H9 (cell line): ENCODE measurements at regions not wholly inside any gene's neighbourhood (a gene's known extent, or its start where the extent isn't known, plus 50 kb on each side); places are given as distances from the start of the nearest gene placed in this dataset.

Experiments
- DNase-seq: peaks from one replicate; pipeline ENCODE4 v3.0.0-alpha.2; 2017
- H2AFZ ChIP-seq: one replicate; pipeline ENCODE4 v1.6.1; 2013; ENCODE audit warnings: mild to moderate bottlenecking, low read length, control low read depth, moderate library complexity
- H2AK5ac ChIP-seq: 2 replicates; pipeline ENCODE4 v1.6.1; 2013; ENCODE audit warnings: low read length, control low read depth, mixed read lengths; ENCODE audit not compliant: insufficient read length
- H2BK120ac ChIP-seq: one replicate; pipeline ENCODE4 v1.6.1; 2013; ENCODE audit warnings: low read depth, mild to moderate bottlenecking, low read length, control low read depth, inconsistent platforms; ENCODE audit not compliant: poor library complexity, severe bottlenecking
- H2BK12ac ChIP-seq: 2 replicates; pipeline ENCODE4 v1.6.1; 2013; ENCODE audit warnings: low read length, control low read depth, mixed read lengths, low read depth; ENCODE audit not compliant: insufficient read length
- H2BK15ac ChIP-seq: 2 replicates; pipeline ENCODE4 v1.6.1; 2013; ENCODE audit warnings: low read depth, low read length, control low read depth
- H2BK20ac ChIP-seq: one replicate; pipeline ENCODE4 v1.6.1; 2013; ENCODE audit warnings: low read depth, mild to moderate bottlenecking, low read length, control low read depth, inconsistent platforms; ENCODE audit not compliant: poor library complexity, severe bottlenecking
- H2BK5ac ChIP-seq: 2 replicates; pipeline ENCODE4 v1.6.1; 2013; ENCODE audit warnings: low read length, control low read depth, mixed read lengths; ENCODE audit not compliant: insufficient read length
- H3K14ac ChIP-seq: 2 replicates; pipeline ENCODE4 v1.6.1; 2013; ENCODE audit warnings: low read length, control low read depth; ENCODE audit not compliant: insufficient read depth
- H3K18ac ChIP-seq: 2 replicates; pipeline ENCODE4 v1.6.1; 2013; ENCODE audit warnings: low read depth, mild to moderate bottlenecking, mixed read lengths, low read length, control low read depth; ENCODE audit not compliant: insufficient read length
- H3K23ac ChIP-seq: 2 replicates; pipeline ENCODE4 v1.6.1; 2013; ENCODE audit warnings: low read length, control low read depth, mixed read lengths, low read depth; ENCODE audit not compliant: insufficient read length
- H3K23me2 ChIP-seq: 2 replicates; pipeline ENCODE4 v1.6.1; 2013; ENCODE audit warnings: low read depth, mild to moderate bottlenecking, mixed read lengths, low read length, control low read depth; ENCODE audit not compliant: insufficient read length, poor library complexity, severe bottlenecking
- H3K27ac ChIP-seq: 2 replicates; pipeline ENCODE4 v1.5.1; 2013; ENCODE audit warnings: low read length, control low read depth, mixed read lengths, low read depth; ENCODE audit not compliant: insufficient read length
- H3K27me3 ChIP-seq: 2 replicates; pipeline ENCODE4 v1.6.1; 2013; ENCODE audit warnings: low read length, control low read depth, inconsistent platforms; ENCODE audit not compliant: insufficient read depth
- H3K4ac ChIP-seq: 2 replicates; pipeline ENCODE4 v1.6.1; 2013; ENCODE audit warnings: low read depth, mild to moderate bottlenecking, control low read depth, inconsistent platforms, low read length, moderate library complexity
- H3K4me1 ChIP-seq: 2 replicates; pipeline ENCODE4 v1.6.1; 2013; ENCODE audit warnings: low read length, control low read depth, inconsistent platforms; ENCODE audit not compliant: insufficient read depth
- H3K4me2 ChIP-seq: 2 replicates; pipeline ENCODE4 v1.6.1; 2013; ENCODE audit warnings: low read length, control low read depth, mixed read lengths; ENCODE audit not compliant: insufficient read length, insufficient read depth
- H3K56ac ChIP-seq: 2 replicates; pipeline ENCODE4 v1.6.1; 2013; ENCODE audit warnings: low read depth, mild to moderate bottlenecking, mixed read lengths, low read length, control low read depth; ENCODE audit not compliant: insufficient read length
- H3K79me1 ChIP-seq: 2 replicates; pipeline ENCODE4 v1.6.1; 2013; ENCODE audit warnings: low read depth, mild to moderate bottlenecking, moderate library complexity, low read length, control low read depth, inconsistent platforms; ENCODE audit not compliant: insufficient read depth, poor library complexity, severe bottlenecking
- H3K79me2 ChIP-seq: 2 replicates; pipeline ENCODE4 v1.6.1; 2013; ENCODE audit warnings: low read length, control low read depth, inconsistent platforms; ENCODE audit not compliant: insufficient read depth
- H3K9ac ChIP-seq: 2 replicates; pipeline ENCODE4 v1.6.1; 2013; ENCODE audit warnings: low read length, control low read depth, mixed read lengths; ENCODE audit not compliant: insufficient read length; ENCODE audit errors: extremely low read depth
- H3K9me3 ChIP-seq: one replicate; pipeline ENCODE4 v1.6.1; 2013; ENCODE audit warnings: low read depth, low read length, inconsistent platforms; ENCODE audit not compliant: control insufficient read depth
- H3T11ph ChIP-seq: one replicate; pipeline ENCODE4 v1.6.1; 2013; ENCODE audit warnings: mild to moderate bottlenecking, low read length, control low read depth, inconsistent platforms
- H4K20me1 ChIP-seq: one replicate; pipeline ENCODE4 v1.6.1; 2013; ENCODE audit not compliant: control insufficient read depth, insufficient read length, insufficient read depth
- H4K5ac ChIP-seq: 2 replicates; pipeline ENCODE4 v1.6.1; 2013; ENCODE audit warnings: low read depth, mild to moderate bottlenecking, mixed read lengths, low read length, control low read depth; ENCODE audit not compliant: insufficient read length
- H4K8ac ChIP-seq: replicated peaks from 2 replicates; pipeline ENCODE4 v1.6.1; 2013; ENCODE audit warnings: low read length, control low read depth, mixed read lengths, low read depth; ENCODE audit not compliant: insufficient read length
- H4K91ac ChIP-seq: 2 replicates; pipeline ENCODE4 v1.6.1; 2013; ENCODE audit warnings: low read depth, mild to moderate bottlenecking, moderate library complexity, mixed read lengths, low read length, control low read depth; ENCODE audit not compliant: insufficient read length
- H3K27ac Mint-ChIP-seq, 3 experiments: 2 replicates in 2 of 3; 3 replicates in 1 of 3; pipeline ENCODE4 v1.8.0; 2020 to 2021; ENCODE audit warnings: mixed read lengths in 3 of 3, mild to moderate bottlenecking in 1 of 3, moderate library complexity in 1 of 3
- H3K27me3 Mint-ChIP-seq: 2 replicates; pipeline ENCODE4 v1.8.0; 2021; ENCODE audit warnings: low read depth, mild to moderate bottlenecking, moderate library complexity, mixed read lengths
- H3K36me3 Mint-ChIP-seq, 3 experiments: 2 replicates in 2 of 3; 3 replicates in 1 of 3; pipeline ENCODE4 v1.8.0; 2020 to 2021; ENCODE audit warnings: low read depth in 3 of 3, mixed read lengths in 3 of 3; ENCODE audit not compliant: insufficient read depth in 1 of 3
- H3K4me1 Mint-ChIP-seq, 2 experiments: 2 replicates each; pipeline ENCODE4 v1.8.0; 2020; ENCODE audit warnings: mixed read lengths in 2 of 2
- H3K4me3 Mint-ChIP-seq, 2 experiments: 2 replicates in 1 of 2; 3 replicates in 1 of 2; pipeline ENCODE4 v1.8.0; 2020 to 2021; ENCODE audit warnings: mild to moderate bottlenecking in 2 of 2, mixed read lengths in 2 of 2, moderate library complexity in 1 of 2
- H3K9me3 Mint-ChIP-seq, 2 experiments: 2 replicates in 1 of 2; 3 replicates in 1 of 2; pipeline ENCODE4 v1.8.0; 2020; ENCODE audit warnings: mild to moderate bottlenecking in 2 of 2, mixed read lengths in 2 of 2, moderate library complexity in 1 of 2
- CTCF ChIP-seq: fragments of 200-600 bp; sonication (generic); conservative IDR thresholded peaks from 3 replicates; pipeline ENCODE4 v1.8.0; 2021; ENCODE audit warnings: antibody characterized with exemption, mild to moderate bottlenecking
- WGBS: extraction: QIAGEN DNeasy Blood & Tissue Kit; methylation state at CpG from one replicate; pipeline ENCODE4 v1.1.7; 2013; ENCODE audit warnings: missing lambda C conversion rate, low lambda C conversion rate, mixed read lengths; ENCODE audit not compliant: insufficient read length; ENCODE audit errors: extremely low coverage; 5-methylcytosine and 5-hydroxymethylcytosine counted together

GRCh38 chr7:46848311-46848710, 733.6 kb downstream of the TNS3 start:
- H3K18ac ChIP-seq: no peak overlapping the region
- no peak overlapping the region for H4K8ac ChIP-seq
- no CpG with 5 or more reads among the region's 1 CpG for whole genome bisulfite sequencing
- H3K79me1 ChIP-seq: no peaks in the 10 kb centered on the region
- no peaks in the 10 kb centered on the region for H3K9me3 ChIP-seq
- H3K9ac ChIP-seq: no peak overlapping the region
- Mint-ChIP-seq H3K27ac (no peak overlapping the region), H3K4me3 (no peak overlapping the region), H3K36me3 (no peaks in the 10 kb centered on the region), H3K27me3 (no peaks in the 10 kb centered on the region), H3K9me3 (no peaks in the 10 kb centered on the region), H3K4me1 (no peaks in the 10 kb centered on the region)
- no peak overlapping the region for H3K56ac ChIP-seq
- no peaks in the 10 kb centered on the region for H4K20me1 ChIP-seq
- H3K4ac ChIP-seq: no peak overlapping the region
- no peak overlapping the region for H4K5ac ChIP-seq
- H3K27ac ChIP-seq: no peak overlapping the region
- no peaks in the 10 kb centered on the region for H3K79me2 ChIP-seq
- no peak overlapping the region for H2BK120ac ChIP-seq
- no peaks in the 10 kb centered on the region for H3K27me3 ChIP-seq
- no peak overlapping the region for H2BK5ac ChIP-seq
- H3T11ph ChIP-seq: no peak overlapping the region
- no peak overlapping the region for H3K23ac ChIP-seq
- DNase-seq: no peak
- no peak overlapping the region for H4K91ac ChIP-seq
- H3K23me2 ChIP-seq: no peaks in the 10 kb centered on the region
- H3K4me2 ChIP-seq: no peak overlapping the region
- H2AFZ ChIP-seq: no peak overlapping the region
- H2BK12ac ChIP-seq: no peak overlapping the region
- no peak for TF ChIP-seq CTCF
- no peak overlapping the region for H2BK15ac ChIP-seq
- H3K4me1 ChIP-seq: no peaks in the 10 kb centered on the region
- H2AK5ac ChIP-seq: no peak overlapping the region
- H2BK20ac ChIP-seq: no peak overlapping the region
- H3K14ac ChIP-seq: no peak overlapping the region
